PC-3 (cell line): ENCODE measurements at regions not wholly inside any gene's neighbourhood (a gene's known extent, or its start where the extent isn't known, plus 50 kb on each side); places are given as distances from the start of the nearest gene placed in this dataset.

Experiments used
- ATAC-seq: fragments of 200-7000 bp; cut with Tn5 transposase; 2 replicates; pipeline ENCODE4 v1.9.1; 2020; ENCODE audit warnings: mild to moderate bottlenecking, moderate library complexity
- BruUV-seq: library from RNA; stranded (reverse); fragments of 400-500 nt; replicated peaks from 2 replicates; lab custom pipeline; 2021; lab: Mats Ljungman, UMichigan
- CTCF ChIA-PET: fragments of 300-600 bp; sonication (Branson Sonifier 250); formaldehyde crosslinking; loops from one replicate; lab custom pipeline; 2022; ENCODE audit warnings: antibody characterized with exemption; lab: Charles Lee
- POLR2A ChIA-PET: fragments of 300-600 bp; sonication (Branson Sonifier 250); formaldehyde crosslinking; loops from one replicate; lab custom pipeline; 2022; ENCODE audit warnings: antibody characterized with exemption; ENCODE audit not compliant: unreplicated experiment; lab: Charles Lee
- DNase-seq: peaks from one replicate; pipeline ENCODE4 v3.0.0-alpha.2; 2015
- H2AFZ ChIP-seq: fragments of 300-600 bp; sonication (generic); 2 replicates; pipeline ENCODE4 v1.6.0; 2016; ENCODE audit warnings: antibody characterized with exemption, low read length
- H3F3A ChIP-seq: fragments of 300-600 bp; sonication (generic); one replicate; pipeline ENCODE4 v1.6.0; 2017; ENCODE audit warnings: antibody characterized with exemption, low read length, control low read depth, mild to moderate bottlenecking; ENCODE audit not compliant: unreplicated experiment
- H3K27ac ChIP-seq: fragments of 300-600 bp; sonication (generic); 2 replicates; pipeline ENCODE4 v1.5.1; 2016; ENCODE audit warnings: mild to moderate bottlenecking, low read length
- H3K27me3 ChIP-seq: fragments of 300-600 bp; sonication (generic); 2 replicates; pipeline ENCODE4 v1.6.1; 2016; ENCODE audit warnings: low read length, mixed read lengths
- H3K36me3 ChIP-seq: fragments of 300-600 bp; sonication (generic); 2 replicates; pipeline ENCODE4 v1.6.1; 2016; ENCODE audit warnings: low read depth, mixed run types, low read length, mixed read lengths
- H3K4me1 ChIP-seq: fragments of 300-600 bp; sonication (generic); 2 replicates; pipeline ENCODE4 v1.5.1; 2016; ENCODE audit warnings: low read length; ENCODE audit not compliant: insufficient read depth
- H3K4me2 ChIP-seq: fragments of 300-600 bp; sonication (generic); 2 replicates; pipeline ENCODE4 v1.6.0; 2016; ENCODE audit warnings: low read length
- H3K4me3 ChIP-seq: fragments of 300-600 bp; sonication (generic); 2 replicates; pipeline ENCODE4 v1.5.1; 2016; ENCODE audit warnings: mild to moderate bottlenecking, low read length, mixed read lengths
- H3K79me2 ChIP-seq: fragments of 300-600 bp; sonication (generic); 2 replicates; pipeline ENCODE4 v1.6.1; 2017; ENCODE audit warnings: low read length, mixed read lengths
- H3K9ac ChIP-seq: fragments of 300-600 bp; sonication (generic); 2 replicates; pipeline ENCODE4 v1.6.0; 2016; ENCODE audit warnings: mild to moderate bottlenecking, low read length
- H3K9me2 ChIP-seq: fragments of 300-600 bp; sonication (generic); replicated peaks from 2 replicates; pipeline ENCODE4 v1.6.1; 2016; ENCODE audit warnings: mixed run types, low read length, mixed read lengths
- H3K9me3 ChIP-seq: fragments of 300-600 bp; sonication (generic); 2 replicates; pipeline ENCODE4 v1.6.1; 2016; ENCODE audit warnings: low read length, mixed read lengths
- H4K20me1 ChIP-seq: fragments of 300-600 bp; sonication (generic); 2 replicates; pipeline ENCODE4 v1.6.1; 2016; ENCODE audit warnings: low read length, mixed read lengths
- EZH2 ChIP-seq: fragments of 300-600 bp; sonication (generic); IDR thresholded peaks from one replicate; pipeline ENCODE4 v1.6.1; 2017; ENCODE audit warnings: antibody characterized with exemption, mild to moderate bottlenecking, low read length; ENCODE audit not compliant: unreplicated experiment
- EZH2phosphoT487 ChIP-seq: fragments of 300-600 bp; sonication (generic); IDR thresholded peaks from 2 replicates; pipeline ENCODE4 v1.6.1; 2018; ENCODE audit warnings: mild to moderate bottlenecking, antibody characterized with exemption, low read length, borderline replicate concordance
- intact Hi-C: fragments of 100-400 bp; cut with micrococcal nuclease; formaldehyde crosslinking; loops from 2 replicates; pipeline ENCODE4 v1.9.0; 2023
- TF ChIP-seq, protein P1 (sequence below): fragments of 300-600 bp; sonication (generic); conservative IDR thresholded peaks from 2 replicates; pipeline ENCODE4 v1.5.1; 2017; ENCODE audit warnings: antibody characterized with exemption, low read depth, mild to moderate bottlenecking, low read length

DNA sequence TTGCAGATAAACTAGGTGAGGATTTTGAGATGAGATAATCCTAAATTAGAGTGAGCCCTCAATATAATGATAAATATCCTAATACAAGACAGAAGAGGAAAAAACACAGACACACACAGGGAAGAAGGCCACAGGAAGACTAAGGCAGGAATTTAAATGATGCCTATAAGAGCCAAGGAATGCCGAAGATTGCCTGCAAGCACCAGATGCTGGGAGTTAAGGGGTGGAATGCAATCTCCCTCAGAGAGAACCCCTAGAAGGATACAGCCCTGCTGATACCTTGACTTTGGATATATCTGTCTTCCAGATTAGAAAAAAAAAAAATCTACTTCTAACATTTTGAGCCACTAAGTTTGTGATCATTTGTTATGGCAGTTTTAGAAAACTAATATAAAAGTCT is 299.7 kb upstream of the PRMT6 start:
- no peaks in the 10 kb centered on the region for H3K27me3 ChIP-seq
- no peak for TF ChIP-seq EZH2
- TF ChIP-seq EZH2phosphoT487: no peak
- TF ChIP-seq, protein P1, sequence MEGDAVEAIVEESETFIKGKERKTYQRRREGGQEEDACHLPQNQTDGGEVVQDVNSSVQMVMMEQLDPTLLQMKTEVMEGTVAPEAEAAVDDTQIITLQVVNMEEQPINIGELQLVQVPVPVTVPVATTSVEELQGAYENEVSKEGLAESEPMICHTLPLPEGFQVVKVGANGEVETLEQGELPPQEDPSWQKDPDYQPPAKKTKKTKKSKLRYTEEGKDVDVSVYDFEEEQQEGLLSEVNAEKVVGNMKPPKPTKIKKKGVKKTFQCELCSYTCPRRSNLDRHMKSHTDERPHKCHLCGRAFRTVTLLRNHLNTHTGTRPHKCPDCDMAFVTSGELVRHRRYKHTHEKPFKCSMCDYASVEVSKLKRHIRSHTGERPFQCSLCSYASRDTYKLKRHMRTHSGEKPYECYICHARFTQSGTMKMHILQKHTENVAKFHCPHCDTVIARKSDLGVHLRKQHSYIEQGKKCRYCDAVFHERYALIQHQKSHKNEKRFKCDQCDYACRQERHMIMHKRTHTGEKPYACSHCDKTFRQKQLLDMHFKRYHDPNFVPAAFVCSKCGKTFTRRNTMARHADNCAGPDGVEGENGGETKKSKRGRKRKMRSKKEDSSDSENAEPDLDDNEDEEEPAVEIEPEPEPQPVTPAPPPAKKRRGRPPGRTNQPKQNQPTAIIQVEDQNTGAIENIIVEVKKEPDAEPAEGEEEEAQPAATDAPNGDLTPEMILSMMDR: no peak
- no peak overlapping the region for H3K9ac ChIP-seq
- ChIA-PET CTCF (no interaction called here), POLR2A (no interaction called here)
- peak overlapping the region; percentile 46; the same call in 1 of the 2 replicates for H3K4me2 ChIP-seq
- BruUV-seq: no TSS peak
- peaks cover 27% of the 10 kb centered on the region for H3K4me1 ChIP-seq
- H4K20me1 ChIP-seq: no peaks in the 10 kb centered on the region
- DNase-seq (no peak), ATAC-seq (no peak)
- no peaks in the 10 kb centered on the region for H3K9me3 ChIP-seq
- peaks cover 6% of the 10 kb centered on the region for H3F3A ChIP-seq
- intact Hi-C loops: loop anchor here (5.0 kb wide), 1 partner anchor 79 kb away; no protein-coding TSS in a partner anchor
- no peaks in the 10 kb centered on the region for H3K79me2 ChIP-seq
- H3K27ac ChIP-seq: no peak overlapping the region
- H3K4me3 ChIP-seq: no peak overlapping the region
- no peaks in the 10 kb centered on the region for H3K36me3 ChIP-seq
- no peak overlapping the region for H2AFZ ChIP-seq
- H3K9me2 ChIP-seq: no peaks in the 10 kb centered on the region

DNA sequence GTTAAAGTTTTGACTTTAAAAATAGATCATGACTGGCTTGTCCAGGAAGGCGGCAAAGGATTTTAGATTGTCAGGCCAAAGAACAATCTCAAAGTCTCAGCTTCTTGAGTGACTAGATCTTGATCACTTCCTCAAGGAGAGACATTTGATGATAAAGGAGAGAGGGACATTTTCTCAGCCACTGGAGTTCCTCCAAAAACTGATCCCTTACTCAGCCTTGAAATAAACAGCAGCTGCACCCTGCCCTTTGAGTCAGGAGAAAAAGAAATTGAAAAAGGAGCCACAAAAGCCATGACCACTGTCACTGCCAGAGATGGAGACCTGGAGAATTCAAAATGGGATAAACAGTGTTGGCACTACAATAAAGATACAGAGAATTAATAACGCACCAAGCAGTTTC is 288.4 kb upstream of the PRMT6 start:
- Histone ChIP-seq H3K9ac (no peak overlapping the region), H3K4me1 (peaks cover 40% of the 10 kb centered on the region), H3K27ac (peak overlapping the region; percentile 81), H3K9me2 (no peaks in the 10 kb centered on the region), H4K20me1 (no peaks in the 10 kb centered on the region), H2AFZ (peak overlapping the region; percentile 0; the same call in 1 of the 2 replicates), H3K4me2 (peak overlapping the region; percentile 73), H3K4me3 (peak overlapping the region; percentile 36; the same call in 1 of the 2 replicates), H3K27me3 (no peaks in the 10 kb centered on the region), H3K79me2 (no peaks in the 10 kb centered on the region), H3F3A (no peaks in the 10 kb centered on the region), H3K36me3 (no peaks in the 10 kb centered on the region), H3K9me3 (no peaks in the 10 kb centered on the region)
- no TSS peak for BruUV-seq
- TF ChIP-seq, protein P1: no peak
- no peak for TF ChIP-seq EZH2phosphoT487
- no peak for TF ChIP-seq EZH2
- POLR2A ChIA-PET: interaction anchor here (0.6 kb wide), 1 partner anchor 1111 kb away, joined by 3 read pairs; no protein-coding TSS in a partner anchor
- CTCF ChIA-PET: no interaction called here
- intact Hi-C loops: loop anchor here (5.0 kb wide), 1 partner anchor 146 kb away; no protein-coding TSS in a partner anchor
- ATAC-seq (peak; percentile 77), DNase-seq (peak; percentile 80)

DNA sequence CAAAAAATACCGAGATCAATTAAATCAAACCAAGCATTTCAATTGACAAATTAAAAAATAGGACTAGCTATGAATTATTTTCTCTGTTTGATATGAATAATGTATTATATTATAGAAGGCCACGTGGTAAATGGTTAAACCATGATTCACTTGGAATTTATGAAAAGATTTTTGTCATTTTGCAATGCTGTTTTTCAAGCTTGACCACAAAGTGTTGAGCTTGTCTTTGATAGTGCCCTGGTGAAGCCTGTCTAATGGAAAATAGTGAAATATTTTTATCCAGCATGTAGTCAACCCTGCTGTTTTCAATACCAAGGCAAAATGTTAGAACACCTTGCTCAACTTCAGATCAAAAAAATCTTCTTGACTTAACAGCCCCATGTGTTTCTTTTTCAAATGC is 288.0 kb upstream of the PRMT6 start:
- no peak overlapping the region for H3K9ac ChIP-seq
- POLR2A ChIA-PET: interaction anchor here (0.6 kb wide), 1 partner anchor 1110 kb away, joined by 3 read pairs; no protein-coding TSS in a partner anchor

More for the DNA sequence above, 288.0 kb upstream of the PRMT6 start:
- Histone ChIP-seq H3K4me2 (peak overlapping the region; percentile 73), H3K27me3 (no peaks in the 10 kb centered on the region), H3K79me2 (no peaks in the 10 kb centered on the region), H3K36me3 (no peaks in the 10 kb centered on the region), H3K4me1 (peaks cover 40% of the 10 kb centered on the region), H3F3A (no peaks in the 10 kb centered on the region), H3K4me3 (peak overlapping the region; percentile 36; the same call in 1 of the 2 replicates), H4K20me1 (no peaks in the 10 kb centered on the region), H3K27ac (peak overlapping the region; percentile 81), H3K9me3 (no peaks in the 10 kb centered on the region), H3K9me2 (no peaks in the 10 kb centered on the region), H2AFZ (peak overlapping the region; percentile 0; the same call in 1 of the 2 replicates)
- intact Hi-C loops: loop anchor here (5.0 kb wide), 1 partner anchor 146 kb away; no protein-coding TSS in a partner anchor
- peak; percentile 91 for DNase-seq
- peak; percentile 73 for ATAC-seq
- BruUV-seq: no TSS peak
- CTCF ChIA-PET: no interaction called here
- TF ChIP-seq, protein P1: no peak
- no peak for TF ChIP-seq EZH2
